Left lung (tissue), 4 donors: ENCODE measurements at regions not wholly inside any gene's neighbourhood (a gene's known extent, or its start where the extent isn't known, plus 50 kb on each side); places are given as distances from the start of the nearest gene placed in this dataset.

ENCODE experiments used
- ATAC-seq: fragments of 200-7000 bp; cut with Tn5 transposase; one replicate; pipeline ENCODE4 v1.9.1; 2020; ENCODE audit warnings: moderate library complexity
- DNase-seq, 4 donors: peaks; one replicate each; pipeline ENCODE4 v3.0.0-alpha.2; 2013 to 2020
- H3K27ac ChIP-seq, 2 donors: fragments of 200-600 bp; sonication (generic) in 1 of 2; one replicate each; pipeline versions ENCODE4 v1.5.0 to v1.8.0; 2020 to 2021
- H3K27me3 ChIP-seq, 2 donors: fragments of 200-600 bp; sonication (generic) in 1 of 2; one replicate each; pipeline versions ENCODE4 v1.5.0 to v1.8.0; 2020 to 2021
- H3K36me3 ChIP-seq, 2 donors: fragments of 200-600 bp; sonication (generic) in 1 of 2; one replicate each; pipeline versions ENCODE4 v1.5.0 to v1.8.0; 2020 to 2021
- H3K4me1 ChIP-seq, 2 donors: fragments of 200-600 bp; one replicate each; pipeline ENCODE4 v1.8.0; 2021
- H3K4me3 ChIP-seq, 2 donors: fragments of 200-600 bp; sonication (generic) in 1 of 2; one replicate each; pipeline versions ENCODE4 v1.5.0 to v1.8.0; 2020 to 2021; ENCODE audit warnings: mild to moderate bottlenecking in 1 of 2
- H3K9me3 ChIP-seq, 2 donors: fragments of 200-600 bp; sonication (generic) in 1 of 2; one replicate each; pipeline versions ENCODE4 v1.5.0 to v1.8.0; 2020 to 2021
- CTCF ChIP-seq, 2 donors: fragments of 200-600 bp; sonication (generic) in 1 of 2; IDR thresholded peaks; one replicate each; pipeline versions ENCODE4 v1.5.0 to v1.8.0; 2021; ENCODE audit warnings: antibody characterized with exemption in 2 of 2
- intact Hi-C, 2 donors: fragments of 100-400 bp; cut with DNase I; formaldehyde crosslinking; loops; one replicate each; pipeline versions ENCODE4 v1.11.2 to v1.14.2; 2022
- donor health status: DM: no; HTN: yes; CAD: no.
- donor health status: DM: no; HTN: no; CAD: no.

GRCh38 chr3:127363171-127363570 is 75.3 kb upstream of the PRR20G start:
- no peak overlapping the region for H3K4me3 ChIP-seq
- no peak overlapping the region for H3K27ac ChIP-seq
- no peaks in the 10 kb centered on the region for H3K4me1 ChIP-seq
- no peak for TF ChIP-seq CTCF (IDR thresholded peaks at IDR 0.05)
- no peaks in the 10 kb centered on the region for H3K36me3 ChIP-seq
- no peak for ATAC-seq
- H3K9me3 ChIP-seq = no peaks in the 10 kb centered on the region
- intact Hi-C loops = no loop called here
- peaks cover 0 to 5% of the 10 kb centered on the region in 2 donors for H3K27me3 ChIP-seq
- no peak for DNase-seq

GRCh38 chr3:127360647-127361046 is 72.8 kb upstream of the PRR20G start:
- no peak for TF ChIP-seq CTCF (IDR thresholded peaks at IDR 0.05)
- ATAC-seq = no peak
- H3K36me3 ChIP-seq = no peaks in the 10 kb centered on the region
- no peak overlapping the region for H3K27ac ChIP-seq
- DNase-seq = no peak
- peaks cover 0 to 5% of the 10 kb centered on the region in 2 donors for H3K27me3 ChIP-seq
- H3K4me1 ChIP-seq = no peaks in the 10 kb centered on the region
- no peak overlapping the region for H3K4me3 ChIP-seq
- H3K9me3 ChIP-seq = peaks cover 0 to 10% of the 10 kb centered on the region in 2 donors
- intact Hi-C loops = no loop called here

- Histone ChIP-seq H3K36me3 (no peaks in the 10 kb centered on the region), H3K27me3 (peaks cover 0 to 5% of the 10 kb centered on the region in 2 donors), H3K4me1 (no peaks in the 10 kb centered on the region), H3K27ac (no peak overlapping the region), H3K9me3 (peaks cover 0 to 12% of the 10 kb centered on the region in 2 donors), H3K4me3 (no peak overlapping the region)
- intact Hi-C loops = no loop called here
- no peak for DNase-seq
- TF ChIP-seq CTCF (IDR thresholded peaks at IDR 0.05) = no peak
- no peak for ATAC-seq
Observed at GRCh38 chr3:127358641-127359040, 70.8 kb upstream of the PRR20G start.

- H3K4me3 ChIP-seq = no peak overlapping the region
- H3K4me1 ChIP-seq = no peaks in the 10 kb centered on the region
- H3K9me3 ChIP-seq = peaks cover 0 to 12% of the 10 kb centered on the region in 2 donors
- intact Hi-C loops = no loop called here
- TF ChIP-seq CTCF (IDR thresholded peaks at IDR 0.05) = no peak
- no peak overlapping the region for H3K27ac ChIP-seq
- DNase-seq (no peak), ATAC-seq (no peak)
- H3K27me3 ChIP-seq = peaks cover 0 to 5% of the 10 kb centered on the region in 2 donors
- no peaks in the 10 kb centered on the region for H3K36me3 ChIP-seq
Observed at GRCh38 chr3:127356381-127356780, 68.5 kb upstream of the PRR20G start.

- Histone ChIP-seq H3K27me3 (peaks cover 0 to 15% of the 10 kb centered on the region in 2 donors), H3K9me3 (peaks cover 0 to 12% of the 10 kb centered on the region in 2 donors), H3K4me3 (no peak overlapping the region), H3K27ac (no peak overlapping the region), H3K36me3 (no peaks in the 10 kb centered on the region), H3K4me1 (no peaks in the 10 kb centered on the region)
- no peak for TF ChIP-seq CTCF (IDR thresholded peaks at IDR 0.05)
- DNase-seq (no peak), ATAC-seq (no peak)
- intact Hi-C loops = no loop called here
Observed at GRCh38 chr3:127354761-127355160, 66.9 kb upstream of the PRR20G start.
